ENCODE measurements at regions not wholly inside any gene's neighbourhood (a gene's known extent, or its start where the extent isn't known, plus 50 kb on each side); places are given as distances from the start of the nearest gene placed in this dataset.
"Not testable (repeated sequence)": the region's sequence is repeated elsewhere in the genome, so short reads cannot be mapped to it uniquely, and the experiment has no call there.

DNA sequence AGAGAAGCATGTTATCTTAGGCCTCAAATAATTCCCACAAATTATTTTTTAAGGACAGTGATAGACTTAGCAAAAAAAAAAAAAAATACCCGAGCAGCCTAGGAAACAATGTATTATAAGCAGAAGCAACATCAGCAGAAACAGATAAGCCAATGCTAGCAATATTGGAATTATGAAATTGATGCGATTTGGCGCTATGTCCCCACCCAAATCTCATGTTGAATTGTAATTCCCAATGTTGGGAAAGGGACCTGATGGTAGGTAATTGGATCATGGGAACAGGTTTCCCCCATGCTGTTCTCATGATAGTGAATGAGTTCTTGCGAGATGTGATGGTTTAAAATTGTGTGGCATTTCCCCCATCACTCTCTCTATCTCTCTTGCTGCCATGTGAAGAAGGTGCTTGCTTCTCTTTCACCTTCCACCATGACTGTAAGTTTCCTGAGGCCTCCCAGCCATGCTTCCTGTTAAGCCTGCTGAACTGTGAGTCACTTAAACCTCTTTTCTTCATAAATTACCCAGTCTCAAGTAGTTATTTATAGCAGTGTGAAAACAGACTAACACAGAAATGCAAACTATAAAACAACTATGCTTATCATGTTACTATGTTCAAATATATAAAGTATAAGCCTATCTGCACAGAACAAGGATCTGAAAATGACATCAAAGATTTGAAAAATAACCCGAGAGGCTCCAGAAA, 75.6 kb upstream of the HIVEP3 start:
- no peak for DNase-seq (ENCODE audit: low read depth, low spot score)

GRCh38 chr1:41983451-41983850, 64.7 kb upstream of the HIVEP3 start:
- DNase-seq (ENCODE audit: low read depth, low spot score), result no peak

GRCh38 chr1:41981796-41982195, 63.1 kb upstream of the HIVEP3 start:
- no peak for DNase-seq (ENCODE audit: low read depth, low spot score)

- DNase-seq (ENCODE audit: low read depth, low spot score), result no peak
Measured at GRCh38 chr1:41980827-41981653, 62.3 kb upstream of the HIVEP3 start.

- DNase-seq (ENCODE audit: low read depth, low spot score), result no peak
Measured at GRCh38 chr1:41978986-41979385, 60.3 kb upstream of the HIVEP3 start.

- no peak for DNase-seq (ENCODE audit: low read depth, low spot score)
Measured at GRCh38 chr1:41977326-41977725, 58.6 kb upstream of the HIVEP3 start.

- DNase-seq (ENCODE audit: low read depth, low spot score), result no peak
Measured at GRCh38 chr1:41976671-41977070, 57.9 kb upstream of the HIVEP3 start.

DNA sequence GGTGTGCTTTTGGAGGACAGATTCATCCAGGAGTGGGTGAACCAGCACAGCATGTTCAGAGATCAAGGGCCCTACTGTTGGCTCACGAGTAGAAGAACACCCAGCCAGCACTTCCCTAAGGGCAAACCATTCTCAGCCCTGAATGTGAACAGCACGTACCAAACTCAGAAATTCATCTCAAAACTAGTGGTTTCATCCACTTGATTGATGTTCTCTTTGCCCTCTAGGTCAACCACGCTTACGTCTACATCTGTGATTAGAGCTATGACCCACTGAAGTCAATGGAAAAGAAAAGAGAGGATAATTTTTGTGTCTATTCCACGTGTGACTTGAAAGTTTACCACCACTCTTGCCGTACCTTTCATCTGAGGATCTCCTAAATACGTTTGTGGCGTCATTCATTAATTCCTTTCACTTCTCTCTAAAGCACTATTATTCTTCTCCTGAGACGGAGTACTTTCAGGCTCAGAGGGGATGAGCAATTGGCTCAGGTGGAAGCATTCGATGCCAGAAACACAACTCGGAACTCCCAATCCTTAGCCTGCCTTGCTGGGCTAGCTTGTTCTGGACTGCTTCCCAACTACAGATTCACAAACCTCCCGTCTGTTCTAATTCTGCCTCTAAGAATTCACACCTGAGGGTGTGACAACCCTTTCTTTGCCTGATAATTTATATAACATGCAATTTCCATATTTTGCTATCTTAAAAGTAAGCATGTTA, 57.3 kb upstream of the HIVEP3 start:
- no peak for DNase-seq (ENCODE audit: low read depth, low spot score)

DNA sequence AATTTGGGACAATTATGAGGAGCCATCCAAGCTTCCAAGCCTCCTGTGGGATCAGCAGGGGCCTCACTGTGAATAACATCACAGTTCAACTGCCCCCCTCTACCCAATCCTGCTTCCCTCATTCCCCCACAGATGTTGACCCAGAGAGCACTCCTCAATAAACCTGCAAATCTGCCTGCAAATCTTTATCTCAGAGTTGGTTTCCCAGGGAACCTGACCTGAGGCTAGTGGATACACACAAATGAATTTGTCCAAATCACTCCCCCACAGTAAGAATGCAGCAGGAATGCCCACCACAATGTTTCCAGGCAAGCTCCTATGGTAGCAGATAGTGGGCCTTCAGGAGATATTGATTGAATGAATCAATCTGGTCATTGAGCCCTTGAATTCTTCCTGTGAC, 56.4 kb upstream of the HIVEP3 start:
- no peak for DNase-seq (ENCODE audit: low read depth, low spot score)

DNA sequence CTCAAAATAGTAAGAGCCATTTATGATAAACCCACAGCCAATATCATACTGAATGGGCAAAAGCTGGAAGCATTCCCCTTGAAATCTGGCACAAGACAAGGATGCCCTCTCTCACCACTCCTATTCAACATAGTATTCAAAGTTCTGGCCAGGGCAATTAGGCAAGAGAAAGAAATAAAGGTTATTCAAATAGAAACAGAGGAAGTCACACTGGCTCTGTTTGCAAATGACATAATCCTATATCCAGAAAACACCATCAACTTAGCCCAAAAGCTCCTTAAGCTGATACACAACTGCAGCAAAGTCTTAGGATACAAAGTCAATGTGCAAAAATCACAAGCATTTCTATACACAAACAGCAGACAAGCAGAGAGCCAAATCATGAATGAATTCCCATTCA, 49.8 kb upstream of the HIVEP3 start:
- not testable (repeated sequence) for DNase-seq (ENCODE audit: low read depth, low spot score)
